ENCODE measurements at regions not wholly inside any gene's neighbourhood (a gene's known extent, or its start where the extent isn't known, plus 50 kb on each side); places are given as distances from the start of the nearest gene placed in this dataset.

- no peak for TF ChIP-seq POLR2AphosphoS5 (IDR thresholded peaks at IDR 0.05; ENCODE audit: low read depth, low read length)
- no peak for TF ChIP-seq SMC3 (IDR thresholded peaks at IDR 0.05; ENCODE audit: low read depth, low read length)
- no peak for TF ChIP-seq USF1 (IDR thresholded peaks at IDR 0.05; ENCODE audit: borderline replicate concordance, low read depth)
- TF ChIP-seq CTCF (IDR thresholded peaks at IDR 0.05), result no peak
- no peak for TF ChIP-seq EZH2phosphoT487 (IDR thresholded peaks at IDR 0.05; ENCODE audit: borderline replicate concordance, low read depth)
- TF ChIP-seq RAD21 (IDR thresholded peaks at IDR 0.05; ENCODE audit: low read length), result no peak
Measured at GRCh38 chr5:33337637-33337992, 103.2 kb upstream of the TARS1 start.
